Osteocyte (in vitro differentiated cells): ENCODE measurements at regions not wholly inside any gene's neighbourhood (a gene's known extent, or its start where the extent isn't known, plus 50 kb on each side); places are given as distances from the start of the nearest gene placed in this dataset.
"Not testable (repeated sequence)": the region's sequence is repeated elsewhere in the genome, so short reads cannot be mapped to it uniquely, and the experiment has no call there.

Experiments used
- DNase-seq: peaks from one replicate; pipeline ENCODE4 v3.0.0; 2021; ENCODE audit warnings: mixed read lengths; ENCODE audit not compliant: unreplicated experiment; ENCODE audit errors: extremely low spot score
- H3K27ac Mint-ChIP-seq: one replicate; pipeline ENCODE4 v1.8.0; 2021; ENCODE audit warnings: mild to moderate bottlenecking, mixed read lengths; ENCODE audit not compliant: unreplicated experiment
- H3K27me3 Mint-ChIP-seq: one replicate; pipeline ENCODE4 v1.8.0; 2021; ENCODE audit warnings: mixed read lengths; ENCODE audit not compliant: unreplicated experiment
- H3K36me3 Mint-ChIP-seq: one replicate; pipeline ENCODE4 v1.8.0; 2021; ENCODE audit warnings: mixed read lengths; ENCODE audit not compliant: unreplicated experiment
- H3K4me1 Mint-ChIP-seq: one replicate; pipeline ENCODE4 v1.8.0; 2021; ENCODE audit warnings: mixed read lengths; ENCODE audit not compliant: unreplicated experiment
- H3K4me3 Mint-ChIP-seq: one replicate; pipeline ENCODE4 v1.8.0; 2021; ENCODE audit warnings: mild to moderate bottlenecking, moderate library complexity, mixed read lengths; ENCODE audit not compliant: unreplicated experiment
- H3K9me3 Mint-ChIP-seq: one replicate; pipeline ENCODE4 v1.8.0; 2021; ENCODE audit warnings: mixed read lengths; ENCODE audit not compliant: unreplicated experiment
- CTCF ChIP-seq: fragments of 200-600 bp; sonication (generic); IDR thresholded peaks from 2 replicates; pipeline ENCODE4 v1.5.0; 2021; ENCODE audit warnings: antibody characterized with exemption, mild to moderate bottlenecking, moderate library complexity

- Mint-ChIP-seq H3K4me3 (no peak overlapping the region), H3K4me1 (no peaks in the 10 kb centered on the region), H3K36me3 (no peaks in the 10 kb centered on the region), H3K27ac (no peak overlapping the region), H3K27me3 (peaks cover 6% of the 10 kb centered on the region), H3K9me3 (no peaks in the 10 kb centered on the region)
- DNase-seq: no peak
- TF ChIP-seq CTCF: no peak
Measured at GRCh38 chr3:95731753-95732152, 1082.6 kb upstream of the EPHA6 start.

DNA sequence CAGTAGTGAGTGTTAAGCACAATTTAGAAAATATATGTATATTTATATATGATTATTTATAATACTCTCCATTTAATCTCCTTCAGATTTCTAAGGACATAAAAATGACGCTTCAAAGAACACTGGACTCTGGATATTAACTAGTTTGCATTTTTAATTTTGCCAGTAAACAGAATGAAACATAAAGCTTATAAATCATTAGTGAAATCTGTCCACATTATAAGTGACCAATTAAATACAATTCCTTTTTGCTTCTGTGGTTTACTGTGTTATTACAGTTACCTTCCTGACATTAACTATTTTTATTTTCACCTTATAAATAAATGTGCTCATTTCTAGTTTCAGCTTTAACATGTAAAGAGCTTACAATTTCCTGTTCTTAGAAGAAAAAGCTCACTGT, 1081.1 kb upstream of the EPHA6 start:
- H3K36me3 Mint-ChIP-seq: no peaks in the 10 kb centered on the region
- H3K27me3 Mint-ChIP-seq: peaks cover 6% of the 10 kb centered on the region
- H3K4me1 Mint-ChIP-seq: no peaks in the 10 kb centered on the region
- no peak for DNase-seq
- no peak overlapping the region for H3K27ac Mint-ChIP-seq
- H3K9me3 Mint-ChIP-seq: no peaks in the 10 kb centered on the region
- H3K4me3 Mint-ChIP-seq: no peak overlapping the region
- TF ChIP-seq CTCF: no peak

- no peaks in the 10 kb centered on the region for H3K4me1 Mint-ChIP-seq
Measured at GRCh38 chr3:95738045-95738444, 1076.3 kb upstream of the EPHA6 start.

DNA sequence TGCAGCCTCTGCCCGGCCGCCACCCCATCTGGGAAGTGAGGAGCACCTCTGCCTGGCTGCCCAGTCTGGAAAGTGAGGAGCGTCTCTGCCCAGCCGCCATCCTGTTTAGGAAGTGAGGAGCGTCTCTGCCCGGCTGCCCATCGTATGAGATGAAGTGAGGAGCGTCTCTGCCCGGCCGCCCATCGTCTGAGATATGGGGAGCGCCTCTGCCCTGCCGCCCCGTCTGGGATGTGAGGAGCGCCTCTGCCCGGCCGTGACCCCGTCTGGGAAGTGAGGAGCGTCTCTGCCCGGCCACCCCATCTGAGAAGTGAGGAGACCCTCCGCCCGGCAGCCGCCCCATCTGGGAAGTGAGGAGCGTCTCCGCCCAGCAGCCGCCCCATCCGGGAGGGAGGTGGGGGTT, 1069.5 kb upstream of the EPHA6 start:
- not testable (repeated sequence) for H3K36me3 Mint-ChIP-seq, DNase-seq, H3K9me3 Mint-ChIP-seq, H3K4me1 Mint-ChIP-seq, H3K27ac Mint-ChIP-seq, H3K27me3 Mint-ChIP-seq, H3K4me3 Mint-ChIP-seq

More at GRCh38 chr3:95738045-95738444, 1076.3 kb upstream of the EPHA6 start:
- peaks cover 3% of the 10 kb centered on the region for H3K27me3 Mint-ChIP-seq
- no peak overlapping the region for H3K4me3 Mint-ChIP-seq
- no peak for DNase-seq
- H3K27ac Mint-ChIP-seq: no peak overlapping the region
- no peaks in the 10 kb centered on the region for H3K36me3 Mint-ChIP-seq
- no peak for TF ChIP-seq CTCF
- H3K9me3 Mint-ChIP-seq: no peaks in the 10 kb centered on the region

DNA sequence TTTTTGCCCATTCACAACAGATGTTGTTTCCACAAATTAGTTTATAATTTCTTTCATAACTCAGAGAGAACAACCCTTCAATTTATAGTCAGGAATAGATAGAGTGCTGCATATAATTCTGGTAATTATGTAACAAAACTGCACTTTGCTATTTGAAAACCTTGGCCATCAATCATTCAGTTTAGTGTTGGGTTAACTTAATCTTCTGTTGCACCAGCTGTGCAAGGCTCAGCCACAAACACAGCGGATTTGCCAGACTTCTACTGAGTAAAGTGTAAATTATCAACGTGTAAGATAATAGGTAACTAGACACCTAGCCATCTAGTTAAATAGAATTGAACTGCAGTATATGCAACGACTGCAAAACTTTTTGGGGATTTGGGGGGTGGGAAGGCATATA, 1064.3 kb upstream of the EPHA6 start:
- DNase-seq: no peak
- Mint-ChIP-seq H3K9me3 (no peaks in the 10 kb centered on the region), H3K36me3 (no peaks in the 10 kb centered on the region), H3K4me1 (no peaks in the 10 kb centered on the region), H3K4me3 (no peak overlapping the region), H3K27ac (no peak overlapping the region), H3K27me3 (peaks cover 5% of the 10 kb centered on the region)
- TF ChIP-seq CTCF: no peak

DNA sequence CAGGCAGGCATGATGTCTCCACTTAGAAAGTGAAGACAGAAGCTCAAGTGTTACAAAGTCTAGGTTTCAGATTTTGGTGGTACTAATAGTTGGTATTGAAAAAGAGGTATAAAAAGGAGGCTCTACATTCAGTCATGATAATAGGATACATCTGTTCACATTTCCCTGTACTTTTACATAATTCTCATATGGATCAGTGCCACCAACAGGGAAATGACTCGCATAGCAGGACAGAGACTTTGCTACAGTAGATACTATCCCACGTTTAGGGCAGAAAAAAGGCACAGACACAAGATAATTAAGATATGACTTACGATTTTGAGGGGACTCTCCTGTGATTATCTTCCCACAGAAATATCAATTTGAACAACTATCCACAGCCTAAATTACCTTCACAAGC, 1062.9 kb upstream of the EPHA6 start:
- Mint-ChIP-seq H3K27ac (no peak overlapping the region), H3K4me3 (no peak overlapping the region), H3K4me1 (no peaks in the 10 kb centered on the region), H3K27me3 (peaks cover 5% of the 10 kb centered on the region), H3K9me3 (no peaks in the 10 kb centered on the region), H3K36me3 (no peaks in the 10 kb centered on the region)
- no peak for TF ChIP-seq CTCF
- DNase-seq: no peak
